GM18909 (cell line): ENCODE measurements at regions not wholly inside any gene's neighbourhood (a gene's known extent, or its start where the extent isn't known, plus 50 kb on each side); places are given as distances from the start of the nearest gene placed in this dataset.
"Not testable (repeated sequence)": the region's sequence is repeated elsewhere in the genome, so short reads cannot be mapped to it uniquely, and the experiment has no call there.

Source experiments
- ATAC-seq: cut with Tn5 transposase; IDR thresholded peaks from one replicate; pipeline ENCODE4 v1.9.1; 2021; ENCODE audit warnings: mild to moderate bottlenecking; ENCODE audit not compliant: unreplicated experiment, poor library complexity

DNA sequence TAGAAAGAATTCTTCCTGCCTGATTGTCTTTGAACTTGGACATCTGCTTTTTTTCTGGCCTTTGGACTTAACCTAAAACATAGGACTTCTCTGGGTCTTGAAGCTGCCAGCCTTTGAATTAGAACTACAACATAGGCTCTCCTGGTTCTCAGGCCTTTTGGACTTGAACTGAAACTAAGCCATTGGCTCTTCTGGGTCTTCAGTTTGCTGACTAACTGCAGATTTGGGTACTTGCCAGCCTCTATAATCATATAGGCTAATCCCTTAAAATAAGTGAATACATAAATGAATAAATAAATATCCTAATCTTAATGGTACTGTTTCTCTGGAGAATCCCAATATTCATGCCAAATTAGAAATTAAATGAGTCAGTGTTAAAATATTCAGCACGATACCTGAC, 473.4 kb upstream of the PAPPA start:
- ATAC-seq: no peak

GRCh38 chr9:115681585-115681984, 472.0 kb upstream of the PAPPA start:
- ATAC-seq: no peak

DNA sequence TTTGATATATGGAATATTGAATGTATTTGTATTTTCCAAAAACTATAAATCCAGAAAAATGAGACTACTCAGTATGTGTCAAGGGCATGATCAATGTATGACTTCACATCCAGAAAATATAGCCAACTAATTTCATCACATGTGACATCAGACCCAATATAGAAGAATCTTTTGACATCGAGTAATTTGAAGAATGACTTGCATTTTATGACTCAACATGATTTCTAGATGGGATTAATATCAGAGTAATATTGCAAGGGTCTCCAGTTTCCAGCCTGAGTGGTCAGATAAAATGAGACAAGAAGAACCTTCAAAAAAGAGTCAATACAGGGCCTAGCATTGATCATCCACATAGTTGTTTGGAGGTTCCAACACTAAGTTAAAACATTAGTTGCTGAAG, 467.5 kb upstream of the PAPPA start:
- no peak for ATAC-seq

- no peak for ATAC-seq
These were observed 466.2 kb upstream of the PAPPA start for GRCh38 chr9:115687356-115687755.

DNA sequence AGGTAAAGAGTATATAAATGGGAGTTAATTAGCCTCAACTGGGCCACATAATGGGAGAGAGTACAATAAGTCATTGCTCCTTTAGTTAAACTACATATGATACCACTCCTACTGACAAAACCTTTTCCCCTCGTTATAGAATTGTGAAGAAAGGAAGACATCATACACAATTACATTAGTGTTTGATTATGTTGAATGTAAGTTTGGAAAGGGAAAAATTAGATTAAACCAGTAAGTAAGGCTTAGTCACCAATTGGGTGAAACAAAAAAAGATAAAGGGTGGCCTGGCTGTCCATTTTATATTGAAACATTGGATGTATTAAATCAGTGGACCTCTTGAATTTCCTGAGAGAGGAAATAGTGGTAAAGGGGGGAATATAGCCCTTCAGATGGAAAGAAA, 464.3 kb upstream of the PAPPA start:
- no peak for ATAC-seq

DNA sequence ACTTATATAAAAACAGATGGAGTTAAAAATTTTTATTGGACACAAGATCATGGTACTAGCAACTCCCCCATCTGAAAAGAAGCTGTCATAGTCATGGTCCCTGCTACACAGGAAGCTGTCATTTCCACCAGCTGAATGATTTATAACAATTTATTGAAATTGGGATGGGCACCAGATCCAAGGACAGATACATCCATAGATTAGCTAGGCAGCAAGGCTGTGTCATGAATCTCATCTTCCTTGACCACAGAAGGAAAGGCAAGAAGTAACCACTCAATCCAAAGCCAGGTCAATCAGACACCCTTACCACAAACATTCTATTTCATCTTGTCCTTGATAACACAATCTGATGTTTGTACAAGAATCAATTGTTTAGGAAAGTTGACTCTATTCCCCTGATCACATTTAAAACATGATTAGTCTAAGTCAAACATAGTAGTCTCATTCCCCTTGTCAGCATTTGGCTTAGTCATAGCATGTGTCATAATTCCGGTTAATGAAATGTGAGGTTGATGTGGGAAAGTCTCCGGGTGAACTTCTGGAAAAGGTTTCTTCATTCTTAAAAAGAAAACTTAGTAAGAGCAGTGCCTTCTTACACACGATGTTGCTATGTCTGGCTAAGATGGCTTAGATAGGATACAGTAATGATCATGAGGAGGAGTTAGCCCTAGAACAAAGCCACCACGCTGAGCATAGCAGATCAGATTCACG, 462.6 kb upstream of the PAPPA start:
- no peak for ATAC-seq

GRCh38 chr9:115691693-115692092, 461.9 kb upstream of the PAPPA start:
- ATAC-seq: no peak

- not testable (repeated sequence) for ATAC-seq
These were observed 460.7 kb upstream of the PAPPA start for GRCh38 chr9:115692868-115693267.

DNA sequence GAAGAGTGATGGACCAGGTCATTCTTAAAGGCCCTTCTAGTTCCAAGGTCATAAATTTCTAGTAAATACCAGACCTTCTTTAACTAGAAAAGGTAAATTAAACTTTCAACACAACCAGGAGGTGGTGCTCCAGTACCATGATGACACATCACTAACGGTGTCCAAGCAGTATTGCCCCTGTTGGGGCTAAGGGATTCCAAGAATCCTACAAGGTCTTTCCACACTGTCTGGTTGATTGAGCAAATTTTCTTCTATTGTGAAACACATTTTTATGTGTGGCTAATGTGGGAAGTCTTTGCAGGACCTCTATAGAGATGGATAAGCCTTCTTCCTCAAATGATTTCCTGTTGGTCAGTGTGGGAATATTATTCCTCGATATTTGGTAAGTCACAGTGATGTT, 459.6 kb upstream of the PAPPA start:
- ATAC-seq: no peak

GRCh38 chr9:115694991-115695390, 458.6 kb upstream of the PAPPA start:
- no peak for ATAC-seq

- no peak for ATAC-seq
These were observed 440.6 kb upstream of the PAPPA start for GRCh38 chr9:115712981-115713380.

GRCh38 chr9:115715666-115716065, 437.9 kb upstream of the PAPPA start:
- ATAC-seq: no peak

DNA sequence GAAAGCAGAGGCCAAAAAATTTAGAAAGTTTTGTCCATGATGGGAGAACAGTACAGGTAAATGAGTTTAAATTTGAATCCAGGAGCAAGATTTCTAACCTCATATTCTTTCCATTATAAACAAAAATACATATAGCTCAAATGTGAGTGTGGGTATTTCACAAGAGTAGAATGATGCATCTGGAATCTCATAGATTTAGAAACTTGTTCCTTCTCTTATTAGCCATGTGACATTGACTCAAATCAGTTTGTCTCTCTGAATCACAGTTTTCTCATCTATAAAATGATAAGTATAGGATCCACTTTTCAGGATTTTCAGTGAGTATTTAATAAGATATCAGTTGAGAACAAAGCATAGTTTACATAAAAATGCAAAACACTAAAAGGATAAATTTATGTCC, 436.3 kb upstream of the PAPPA start:
- ATAC-seq: no peak

DNA sequence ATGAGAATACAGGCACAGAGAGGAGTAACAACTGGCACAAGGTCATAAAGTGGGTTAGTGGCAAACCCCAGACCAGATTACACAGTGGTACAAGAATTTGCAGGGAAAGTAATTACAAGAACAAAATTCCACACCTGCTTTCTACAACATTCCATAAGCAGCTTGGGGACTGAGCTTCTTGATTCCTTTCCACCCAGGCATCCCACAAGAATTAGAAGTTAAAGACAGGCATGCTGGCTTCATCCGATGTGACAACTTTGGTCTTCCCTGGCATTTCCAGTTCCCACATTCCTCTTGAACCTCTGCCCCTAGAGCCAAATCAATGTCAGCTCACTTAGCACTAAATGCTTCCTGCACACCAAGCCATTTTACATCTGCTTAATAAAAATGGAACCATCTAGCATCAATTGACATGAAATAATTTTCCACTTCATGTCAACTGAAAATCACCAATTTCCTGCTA, 435.8 kb upstream of the PAPPA start:
- ATAC-seq: no peak

- ATAC-seq: no peak
These were observed 423.2 kb upstream of the PAPPA start for GRCh38 chr9:115730396-115730795.

DNA sequence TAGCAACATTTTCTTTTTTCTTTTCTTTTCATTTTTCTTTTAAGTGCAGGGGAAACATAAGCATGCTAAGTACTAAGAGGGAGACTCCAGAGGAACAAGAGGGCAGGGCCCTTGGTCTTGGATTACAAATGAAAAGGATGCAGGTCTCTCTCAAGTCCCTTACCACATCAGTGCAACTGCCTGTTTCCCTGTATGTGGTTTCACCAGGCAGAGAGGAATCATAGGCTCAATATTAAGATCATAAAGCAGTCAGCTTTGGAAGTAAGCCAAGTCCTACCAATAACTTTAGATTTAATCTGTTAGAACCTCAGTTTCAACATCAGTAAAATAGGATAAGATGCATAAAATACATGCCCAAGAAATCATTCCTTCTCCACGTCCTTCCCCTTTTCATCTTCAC, 422.7 kb upstream of the PAPPA start:
- no peak for ATAC-seq

- no peak for ATAC-seq
These were observed 420.1 kb upstream of the PAPPA start for GRCh38 chr9:115733318-115734110.

- no peak for ATAC-seq
These were observed 414.3 kb upstream of the PAPPA start for GRCh38 chr9:115739096-115739875.

GRCh38 chr9:115740986-115741385, 412.6 kb upstream of the PAPPA start:
- ATAC-seq: no peak

- no peak for ATAC-seq
These were observed 409.6 kb upstream of the PAPPA start for GRCh38 chr9:115743709-115744605.
